MV-4-11 (cell line): ENCODE measurements at regions not wholly inside any gene's neighbourhood (a gene's known extent, or its start where the extent isn't known, plus 50 kb on each side); places are given as distances from the start of the nearest gene placed in this dataset.

Source experiments
- DNase-seq: peaks from one replicate; lab custom pipeline; 2025; lab: John Stamatoyannopoulos, UW

- no peak for DNase-seq
These were observed 828.8 kb upstream of the SEL1L start for GRCh38 chr14:82362452-82362851.

GRCh38 chr14:82365471-82365870 lies 831.8 kb upstream of the SEL1L start:
- no peak for DNase-seq

DNA sequence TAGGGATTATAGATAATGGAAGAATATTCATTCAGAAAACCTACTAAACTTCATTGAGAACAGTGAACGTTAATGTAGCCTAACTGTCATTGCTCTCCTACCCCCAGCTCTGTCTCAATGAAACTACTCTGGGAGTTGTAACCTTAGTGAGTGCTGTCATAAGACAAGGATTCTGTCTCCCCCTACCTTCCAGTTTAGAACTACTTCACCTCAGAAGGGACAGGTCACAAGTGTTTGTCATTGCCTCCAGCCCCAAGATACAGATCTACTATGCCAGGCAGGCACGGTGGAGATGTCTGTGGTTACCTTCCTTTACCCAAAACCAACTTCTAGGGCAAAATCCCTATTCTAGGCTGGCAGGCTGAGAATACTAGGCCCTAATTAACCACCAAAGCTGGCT lies 833.1 kb upstream of the SEL1L start:
- DNase-seq, result no peak

DNA sequence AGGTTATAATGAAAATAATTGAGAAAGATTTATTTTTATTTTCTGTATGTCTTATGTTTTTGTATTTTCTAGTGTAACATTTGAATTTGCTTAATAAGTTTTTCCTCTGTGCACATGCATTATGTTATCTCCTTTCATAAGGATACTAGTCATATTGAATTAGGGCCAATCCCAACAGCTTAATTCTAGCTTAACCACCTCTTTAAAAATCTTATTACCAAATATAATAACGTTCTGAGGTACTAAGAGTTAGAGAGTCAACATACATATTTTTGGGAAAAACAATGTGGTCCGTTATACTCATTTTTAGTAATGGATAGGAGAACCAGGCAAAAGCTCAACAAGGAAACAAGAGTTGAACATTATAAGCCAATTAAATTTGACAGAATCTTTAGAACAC lies 845.6 kb upstream of the SEL1L start:
- DNase-seq, result no peak

DNA sequence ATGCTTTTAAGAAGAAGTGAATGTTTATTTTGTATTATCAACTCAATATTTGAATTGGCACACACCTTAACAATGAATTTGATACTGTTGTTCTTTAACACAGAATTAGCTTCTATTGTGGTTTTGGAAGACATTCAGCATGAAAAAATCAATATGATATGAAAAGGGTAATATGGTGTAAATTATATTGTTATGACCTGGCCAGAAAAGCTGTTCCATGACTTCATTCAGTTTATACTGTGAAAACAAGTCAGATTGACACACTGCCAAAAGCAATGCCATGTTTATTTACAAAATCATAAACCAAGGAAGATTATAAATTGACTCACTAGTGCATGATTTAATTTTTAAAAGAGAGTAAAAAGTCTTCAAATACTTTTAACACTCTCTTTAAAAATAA lies 851.4 kb upstream of the SEL1L start:
- DNase-seq, result no peak

DNA sequence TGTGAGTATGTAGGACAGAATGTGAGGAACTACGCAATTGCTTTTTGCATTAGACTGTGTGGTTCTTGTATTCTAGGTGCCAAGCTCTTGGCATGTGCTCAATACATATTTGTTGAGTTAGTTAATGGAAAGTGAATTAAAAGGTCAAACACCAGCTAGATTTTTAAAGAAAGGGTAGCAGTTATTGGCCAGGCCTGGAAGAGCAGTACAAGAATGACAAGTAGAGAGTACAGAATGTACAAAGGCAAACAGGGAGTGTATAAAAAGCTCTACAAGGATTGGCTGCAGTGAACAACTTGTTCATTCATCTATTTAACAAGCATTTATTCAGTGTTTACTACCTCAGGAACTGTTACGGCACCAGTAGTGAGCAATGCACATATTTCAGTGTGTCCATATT lies 854.0 kb upstream of the SEL1L start:
- DNase-seq, result no peak

DNA sequence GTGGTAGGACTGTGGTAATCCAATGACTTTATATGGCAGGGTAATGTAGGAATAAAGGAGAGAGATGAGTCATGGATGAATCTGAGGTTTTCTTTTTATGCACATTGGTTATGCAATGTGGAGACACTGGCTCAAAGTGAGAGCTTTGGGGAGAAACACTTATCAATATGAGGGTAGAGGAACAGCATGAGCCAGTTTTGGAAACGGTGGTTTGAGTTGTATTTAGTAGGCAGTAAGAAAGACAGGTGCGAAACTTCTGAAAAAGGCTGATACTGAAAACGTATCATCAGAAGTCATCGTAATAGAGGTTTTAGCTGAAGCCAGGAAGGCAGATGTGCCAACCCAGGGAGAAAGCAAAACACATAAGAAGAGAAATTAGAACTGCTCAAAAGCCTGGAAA lies 854.8 kb upstream of the SEL1L start:
- DNase-seq, result no peak

DNA sequence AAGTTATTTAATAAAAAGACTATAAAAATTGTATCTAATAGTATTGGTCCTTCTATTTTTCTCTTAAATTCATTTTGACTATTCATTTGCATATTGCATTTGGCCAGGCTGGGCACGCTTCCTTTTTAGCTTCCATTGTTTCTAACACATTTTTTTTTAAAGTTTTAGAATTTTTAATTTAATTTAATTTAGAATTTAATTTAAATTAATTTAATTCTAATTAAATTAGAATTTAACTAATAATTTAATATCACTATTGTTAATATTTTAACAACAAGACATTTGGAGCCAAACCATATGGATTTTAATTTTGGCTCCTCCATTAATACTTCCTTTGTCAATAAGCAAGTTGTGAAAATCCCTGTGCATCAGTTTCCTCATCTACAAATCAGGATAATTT lies 856.9 kb upstream of the SEL1L start:
- no peak for DNase-seq

- no peak for DNase-seq
These were observed 861.3 kb upstream of the SEL1L start for GRCh38 chr14:82394916-82395315.

DNA sequence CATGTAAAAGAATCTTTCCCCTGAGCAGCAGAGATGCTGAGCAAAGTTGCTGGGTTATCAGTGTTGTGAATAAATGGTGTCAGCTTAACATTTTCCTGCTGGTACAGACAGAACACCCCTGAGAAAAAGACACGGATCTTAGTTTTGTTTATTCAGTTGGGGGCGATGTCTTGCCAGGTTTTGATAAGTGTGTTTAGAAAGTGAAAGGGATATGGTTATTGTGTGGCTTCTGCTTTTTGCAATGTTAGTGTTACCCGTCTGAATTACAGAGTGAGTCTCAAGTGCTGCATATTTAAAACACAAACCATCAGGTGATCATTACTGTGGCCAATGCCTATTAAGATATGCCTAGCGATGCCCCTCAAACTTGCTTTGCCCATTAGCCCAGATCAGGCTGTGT lies 864.6 kb upstream of the SEL1L start:
- DNase-seq, result peak; percentile 2

DNA sequence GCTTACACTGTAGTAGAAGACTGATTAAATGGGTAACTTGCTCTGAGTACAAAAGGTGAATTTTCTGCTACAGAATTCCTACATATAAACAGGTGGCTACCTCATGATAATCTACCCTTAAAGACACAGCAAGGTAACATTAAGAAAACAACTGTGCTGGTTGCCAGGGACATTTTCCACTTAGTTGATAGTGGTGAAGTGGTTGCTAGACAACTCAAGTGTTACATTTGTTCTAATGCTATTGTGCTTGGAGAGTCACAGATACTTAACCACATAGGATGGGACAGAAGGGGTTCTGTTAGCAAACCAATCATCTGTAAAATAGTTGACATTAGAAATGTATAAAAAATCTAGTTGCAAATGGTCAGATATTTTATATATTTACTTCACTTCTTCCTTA lies 870.3 kb upstream of the SEL1L start:
- DNase-seq, result no peak

DNA sequence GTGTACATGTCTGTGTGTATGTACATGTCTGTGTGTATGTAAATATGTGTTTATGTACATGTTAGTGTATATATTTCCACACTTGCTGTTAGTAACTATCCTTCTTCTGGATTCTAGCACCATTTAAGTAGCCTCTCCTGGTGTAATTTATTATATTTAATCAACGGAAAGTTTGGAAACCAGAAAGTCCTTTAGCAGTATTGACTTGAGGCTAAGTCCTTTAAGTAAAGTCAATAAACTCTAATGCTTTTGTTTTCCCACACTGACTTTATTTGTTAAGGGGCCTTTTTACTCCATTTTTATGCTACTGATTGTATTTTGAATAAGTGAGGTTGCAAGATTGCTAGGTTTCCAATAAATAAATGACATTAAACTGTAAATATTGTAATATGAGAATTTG lies 876.4 kb upstream of the SEL1L start:
- no peak for DNase-seq

- DNase-seq, result no peak
These were observed 877.6 kb upstream of the SEL1L start for GRCh38 chr14:82411298-82411697.

DNA sequence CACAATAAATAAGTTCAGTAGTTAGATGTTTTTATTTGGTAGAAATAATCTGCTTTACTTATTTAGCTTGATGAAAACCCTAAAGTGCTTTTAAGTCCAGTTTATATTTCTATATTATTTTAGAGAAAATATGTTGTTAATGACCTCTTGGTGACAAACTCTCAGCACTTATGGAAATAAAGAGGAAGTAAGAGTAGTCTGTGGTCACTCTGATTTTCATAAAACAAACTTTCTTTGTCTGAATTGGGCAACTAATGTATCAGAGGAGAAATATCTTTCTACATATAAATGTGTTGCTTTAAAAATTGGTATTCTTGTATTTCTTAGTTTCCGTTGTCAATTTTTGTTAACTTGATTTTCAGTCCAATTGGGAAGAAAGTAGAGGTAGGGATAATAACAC lies 878.9 kb upstream of the SEL1L start:
- DNase-seq, result peak; percentile 44

DNA sequence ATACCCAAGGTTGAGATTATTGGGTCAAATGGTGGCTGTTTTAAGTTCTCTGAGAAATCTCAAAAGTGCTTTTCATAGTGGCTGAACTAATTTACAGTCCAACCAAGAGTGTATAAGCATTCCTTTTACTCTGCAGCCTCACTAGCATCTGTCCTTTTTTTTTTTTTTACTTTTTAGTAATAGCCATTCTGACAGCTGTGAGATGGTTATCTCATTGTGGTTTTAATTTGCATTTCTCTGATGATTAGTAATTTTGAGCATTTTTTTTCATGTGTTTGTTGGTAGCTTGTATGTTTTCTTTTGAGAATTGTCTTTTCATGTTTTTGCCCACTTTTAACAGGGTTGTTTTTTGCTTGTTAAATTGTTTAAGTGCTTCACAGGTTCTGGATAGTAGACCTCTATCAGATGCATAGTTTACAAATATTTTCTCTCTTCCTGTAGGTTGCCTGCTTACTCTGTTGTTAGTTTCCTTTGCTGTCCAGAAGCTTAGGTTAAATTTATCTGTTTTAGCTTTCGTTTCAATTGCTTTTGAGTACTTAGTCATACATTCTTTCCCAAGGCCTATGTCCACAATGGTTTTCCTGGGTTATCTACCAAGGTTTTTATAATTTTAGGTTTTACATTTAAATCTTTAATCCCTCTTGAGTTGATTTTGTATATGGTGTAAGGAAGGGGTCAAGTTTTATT lies 881.3 kb upstream of the SEL1L start:
- no peak for DNase-seq

- DNase-seq, result no peak
These were observed 886.3 kb upstream of the SEL1L start for GRCh38 chr14:82419933-82420332.

GRCh38 chr14:82420871-82421270 lies 887.2 kb upstream of the SEL1L start:
- DNase-seq, result no peak

DNA sequence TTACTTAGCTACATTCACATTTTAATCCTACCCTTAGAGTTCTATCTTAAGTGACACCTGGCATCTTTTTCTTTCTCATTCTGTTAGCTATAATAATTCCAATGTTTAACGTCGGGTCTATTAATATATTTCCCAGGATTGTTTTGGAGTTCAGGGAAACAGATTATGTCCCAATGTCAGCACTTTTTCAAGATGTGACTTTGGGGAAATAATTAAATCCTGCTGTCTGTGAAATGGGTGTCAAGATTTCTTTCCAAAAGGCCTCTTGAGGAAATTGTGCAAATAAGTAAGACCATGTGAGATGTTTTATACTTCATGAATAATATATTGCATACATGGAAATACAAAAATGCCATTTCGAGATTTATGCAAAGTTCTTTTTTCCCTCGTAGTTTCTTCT lies 887.6 kb upstream of the SEL1L start:
- no peak for DNase-seq

- DNase-seq, result no peak
These were observed 888.6 kb upstream of the SEL1L start for GRCh38 chr14:82422230-82422629.

- no peak for DNase-seq
These were observed 891.6 kb upstream of the SEL1L start for GRCh38 chr14:82425261-82425660.

- DNase-seq, result no peak
These were observed 897.4 kb upstream of the SEL1L start for GRCh38 chr14:82431031-82431430.

DNA sequence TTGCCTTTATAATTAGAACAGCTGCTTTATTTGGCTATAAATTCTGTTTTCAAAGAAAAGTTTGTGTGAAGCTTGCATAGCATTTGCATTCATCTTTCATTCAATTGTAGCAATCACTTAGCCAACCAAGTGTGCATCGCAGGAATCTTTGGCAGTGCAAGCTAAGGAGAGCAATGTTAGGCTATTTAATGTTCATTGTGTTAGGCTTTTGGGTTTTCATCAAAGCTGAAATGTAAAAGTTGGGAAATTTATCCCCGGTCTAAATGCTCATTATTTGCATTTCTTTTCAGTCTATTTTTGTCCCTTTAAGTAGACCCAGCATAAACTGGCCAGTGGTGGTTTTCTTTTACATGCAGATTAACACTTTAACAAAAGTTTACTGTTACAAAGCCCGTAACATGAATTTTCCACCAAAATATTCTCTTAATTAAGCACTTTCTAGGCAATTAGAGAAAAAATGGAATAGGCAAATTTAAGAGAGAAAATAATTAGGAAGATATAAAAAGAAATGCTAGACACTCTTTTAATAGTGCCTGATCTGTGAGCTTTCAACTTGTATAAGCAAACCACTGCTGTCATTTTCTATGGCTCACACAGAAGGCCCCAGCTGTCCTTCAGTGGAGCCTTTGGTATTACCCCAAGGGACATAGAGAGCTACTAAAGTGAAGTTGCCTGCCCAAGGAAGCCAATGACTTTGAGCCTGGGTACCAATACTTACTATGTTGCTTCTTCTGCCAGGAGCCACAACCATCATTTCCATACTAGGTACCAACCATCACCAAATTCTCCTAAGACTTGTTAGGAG lies 898.9 kb upstream of the SEL1L start:
- no peak for DNase-seq

- no peak for DNase-seq
These were observed 904.8 kb upstream of the SEL1L start for GRCh38 chr14:82438436-82438835.

DNA sequence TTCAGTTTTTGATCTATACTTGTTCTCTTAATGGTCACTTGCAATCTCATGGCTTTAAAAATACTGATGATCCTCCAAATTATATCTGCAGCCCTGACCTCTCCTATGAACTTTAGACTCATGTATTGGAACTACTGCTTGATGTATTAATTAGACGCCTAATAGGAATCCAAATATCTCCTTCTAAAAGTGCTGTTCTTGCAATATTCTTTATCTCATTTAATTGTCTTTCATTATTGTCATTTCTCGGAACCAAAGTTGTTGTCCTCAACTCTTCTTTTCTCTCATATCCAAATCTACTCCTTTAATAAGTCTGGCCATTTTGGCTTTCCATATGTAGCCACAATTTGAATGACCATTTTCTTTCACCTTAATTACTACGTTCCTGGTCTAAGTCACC lies 907.6 kb upstream of the SEL1L start:
- DNase-seq, result no peak
